Breast epithelium (tissue), 3 donors: ENCODE measurements at regions not wholly inside any gene's neighbourhood (a gene's known extent, or its start where the extent isn't known, plus 50 kb on each side); places are given as distances from the start of the nearest gene placed in this dataset.

Source experiments
- CTCF ChIP-seq, 3 donors: fragments of 450-650 bp; IDR thresholded peaks; one replicate each; pipeline ENCODE4 v1.5.1; 2016 to 2017; ENCODE audit warnings: antibody characterized with exemption in 3 of 3, mild to moderate bottlenecking in 3 of 3, moderate library complexity in 3 of 3
- POLR2AphosphoS5 ChIP-seq, 3 donors: sonication (generic); formaldehyde crosslinking; IDR thresholded peaks; one replicate each; pipeline ENCODE4 v1.6.1; 2017; ENCODE audit warnings: antibody characterized with exemption in 3 of 3

DNA sequence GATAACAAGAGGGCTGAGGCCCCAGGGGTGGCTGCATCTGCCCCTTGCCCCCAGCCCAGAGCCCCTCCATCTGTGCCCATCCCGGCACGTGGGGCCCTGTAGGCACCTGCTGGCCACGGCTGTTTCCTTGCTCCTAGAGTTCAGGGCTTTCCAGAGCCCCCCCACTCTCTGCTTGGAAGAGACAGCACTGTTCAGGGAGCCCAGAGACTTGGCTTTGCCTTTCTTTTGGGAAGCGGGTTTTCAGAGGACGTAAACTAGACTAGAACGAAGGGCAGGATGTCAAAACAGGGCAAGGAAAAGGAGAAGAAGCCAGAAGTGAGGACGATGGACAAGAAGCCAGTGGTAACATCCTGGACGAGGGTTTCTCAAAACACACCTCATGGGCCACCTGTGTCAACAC lies 163.3 kb upstream of the LHX5 start:
- TF ChIP-seq CTCF (IDR thresholded peaks at IDR 0.05) (no peak), POLR2AphosphoS5 (IDR thresholded peaks at IDR 0.05) (no peak)
